ENCODE measurements at regions not wholly inside any gene's neighbourhood (a gene's known extent, or its start where the extent isn't known, plus 50 kb on each side); places are given as distances from the start of the nearest gene placed in this dataset.

- DNase-seq, result no peak
- Histone ChIP-seq H3K27ac (no peak overlapping the region), H3K9me3 (no peaks in the 10 kb centered on the region), H3K4me3 (no peak overlapping the region), H3K4me1 (no peaks in the 10 kb centered on the region), H3K36me3 (no peaks in the 10 kb centered on the region), H3K27me3 (no peaks in the 10 kb centered on the region)
- TF ChIP-seq POLR2A (IDR thresholded peaks at IDR 0.05), result no peak
- TF ChIP-seq CTCF (IDR thresholded peaks at IDR 0.05), result no peak
- intact Hi-C loops (cut with DNase I; ENCODE audit: low total_unique reads), result no loop called here
These were observed 206.2 kb downstream of the SLCO4C1 start for GRCh38 chr5:102089883-102090282.

- no peaks in the 10 kb centered on the region for H3K27me3 ChIP-seq
- no peaks in the 10 kb centered on the region for H3K4me1 ChIP-seq
- no peaks in the 10 kb centered on the region for H3K36me3 ChIP-seq
- DNase-seq, result no peak
- no peak for TF ChIP-seq POLR2A (IDR thresholded peaks at IDR 0.05)
- no peak for TF ChIP-seq CTCF (IDR thresholded peaks at IDR 0.05)
- no peaks in the 10 kb centered on the region for H3K9me3 ChIP-seq
- H3K4me3 ChIP-seq, result no peak overlapping the region
- intact Hi-C loops (cut with DNase I; ENCODE audit: low total_unique reads), result no loop called here
- no peak overlapping the region for H3K27ac ChIP-seq
These were observed 208.2 kb downstream of the SLCO4C1 start for GRCh38 chr5:102087906-102088305.

- Histone ChIP-seq H3K27ac (no peak overlapping the region), H3K9me3 (no peaks in the 10 kb centered on the region), H3K36me3 (no peaks in the 10 kb centered on the region), H3K4me3 (no peak overlapping the region), H3K27me3 (no peaks in the 10 kb centered on the region), H3K4me1 (no peaks in the 10 kb centered on the region)
- intact Hi-C loops (cut with DNase I; ENCODE audit: low total_unique reads), result no loop called here
- TF ChIP-seq CTCF (IDR thresholded peaks at IDR 0.05) (no peak), POLR2A (IDR thresholded peaks at IDR 0.05) (no peak)
- no peak for DNase-seq
These were observed 215.8 kb downstream of the SLCO4C1 start for GRCh38 chr5:102080288-102080687.

GRCh38 chr5:102077920-102078319 is 218.2 kb downstream of the SLCO4C1 start:
- Histone ChIP-seq H3K4me3 (no peak overlapping the region), H3K9me3 (no peaks in the 10 kb centered on the region), H3K36me3 (no peaks in the 10 kb centered on the region), H3K27me3 (no peaks in the 10 kb centered on the region), H3K27ac (no peak overlapping the region), H3K4me1 (no peaks in the 10 kb centered on the region)
- no peak for DNase-seq
- intact Hi-C loops (cut with DNase I; ENCODE audit: low total_unique reads), result no loop called here
- no peak for TF ChIP-seq POLR2A (IDR thresholded peaks at IDR 0.05)
- TF ChIP-seq CTCF (IDR thresholded peaks at IDR 0.05), result no peak

GRCh38 chr5:102069974-102070373 is 226.1 kb downstream of the SLCO4C1 start:
- Histone ChIP-seq H3K4me1 (no peaks in the 10 kb centered on the region), H3K4me3 (no peak overlapping the region), H3K9me3 (no peaks in the 10 kb centered on the region), H3K27ac (no peak overlapping the region), H3K36me3 (no peaks in the 10 kb centered on the region), H3K27me3 (no peaks in the 10 kb centered on the region)
- TF ChIP-seq CTCF (IDR thresholded peaks at IDR 0.05) (no peak), POLR2A (IDR thresholded peaks at IDR 0.05) (no peak)
- intact Hi-C loops (cut with DNase I; ENCODE audit: low total_unique reads), result no loop called here
- DNase-seq, result no peak

Data from uterus (tissue), 3 donors.